OCI-LY7 (cell line): ENCODE measurements at regions not wholly inside any gene's neighbourhood (a gene's known extent, or its start where the extent isn't known, plus 50 kb on each side); places are given as distances from the start of the nearest gene placed in this dataset.

Source experiments
- EZH2phosphoT487 ChIP-seq: fragments of 200-600 bp; sonication (generic); IDR thresholded peaks from 2 replicates; pipeline ENCODE4 v1.6.1; 2018; ENCODE audit warnings: low read depth, borderline replicate concordance, mild to moderate bottlenecking, mixed run types, antibody characterized with exemption, low read length, moderate library complexity, mixed read lengths
- TF ChIP-seq, protein P1 (sequence below): fragments of 200-600 bp; sonication (generic); conservative IDR thresholded peaks from 2 replicates; pipeline ENCODE4 v1.5.1; 2014; ENCODE audit warnings: mild to moderate bottlenecking, antibody characterized with exemption, low read length, moderate library complexity, mixed read lengths

GRCh38 chr2:78318275-78318674, 707.2 kb upstream of the REG3G start:
- TF ChIP-seq, protein P1, sequence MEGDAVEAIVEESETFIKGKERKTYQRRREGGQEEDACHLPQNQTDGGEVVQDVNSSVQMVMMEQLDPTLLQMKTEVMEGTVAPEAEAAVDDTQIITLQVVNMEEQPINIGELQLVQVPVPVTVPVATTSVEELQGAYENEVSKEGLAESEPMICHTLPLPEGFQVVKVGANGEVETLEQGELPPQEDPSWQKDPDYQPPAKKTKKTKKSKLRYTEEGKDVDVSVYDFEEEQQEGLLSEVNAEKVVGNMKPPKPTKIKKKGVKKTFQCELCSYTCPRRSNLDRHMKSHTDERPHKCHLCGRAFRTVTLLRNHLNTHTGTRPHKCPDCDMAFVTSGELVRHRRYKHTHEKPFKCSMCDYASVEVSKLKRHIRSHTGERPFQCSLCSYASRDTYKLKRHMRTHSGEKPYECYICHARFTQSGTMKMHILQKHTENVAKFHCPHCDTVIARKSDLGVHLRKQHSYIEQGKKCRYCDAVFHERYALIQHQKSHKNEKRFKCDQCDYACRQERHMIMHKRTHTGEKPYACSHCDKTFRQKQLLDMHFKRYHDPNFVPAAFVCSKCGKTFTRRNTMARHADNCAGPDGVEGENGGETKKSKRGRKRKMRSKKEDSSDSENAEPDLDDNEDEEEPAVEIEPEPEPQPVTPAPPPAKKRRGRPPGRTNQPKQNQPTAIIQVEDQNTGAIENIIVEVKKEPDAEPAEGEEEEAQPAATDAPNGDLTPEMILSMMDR: no peak
- no peak for TF ChIP-seq EZH2phosphoT487
